CMK (cell line): ENCODE measurements at regions not wholly inside any gene's neighbourhood (a gene's known extent, or its start where the extent isn't known, plus 50 kb on each side); places are given as distances from the start of the nearest gene placed in this dataset.

Source experiments
- DNase-seq: peaks from one replicate; pipeline ENCODE4 v3.0.0-alpha.2; 2010; ENCODE audit warnings: low read depth

DNA sequence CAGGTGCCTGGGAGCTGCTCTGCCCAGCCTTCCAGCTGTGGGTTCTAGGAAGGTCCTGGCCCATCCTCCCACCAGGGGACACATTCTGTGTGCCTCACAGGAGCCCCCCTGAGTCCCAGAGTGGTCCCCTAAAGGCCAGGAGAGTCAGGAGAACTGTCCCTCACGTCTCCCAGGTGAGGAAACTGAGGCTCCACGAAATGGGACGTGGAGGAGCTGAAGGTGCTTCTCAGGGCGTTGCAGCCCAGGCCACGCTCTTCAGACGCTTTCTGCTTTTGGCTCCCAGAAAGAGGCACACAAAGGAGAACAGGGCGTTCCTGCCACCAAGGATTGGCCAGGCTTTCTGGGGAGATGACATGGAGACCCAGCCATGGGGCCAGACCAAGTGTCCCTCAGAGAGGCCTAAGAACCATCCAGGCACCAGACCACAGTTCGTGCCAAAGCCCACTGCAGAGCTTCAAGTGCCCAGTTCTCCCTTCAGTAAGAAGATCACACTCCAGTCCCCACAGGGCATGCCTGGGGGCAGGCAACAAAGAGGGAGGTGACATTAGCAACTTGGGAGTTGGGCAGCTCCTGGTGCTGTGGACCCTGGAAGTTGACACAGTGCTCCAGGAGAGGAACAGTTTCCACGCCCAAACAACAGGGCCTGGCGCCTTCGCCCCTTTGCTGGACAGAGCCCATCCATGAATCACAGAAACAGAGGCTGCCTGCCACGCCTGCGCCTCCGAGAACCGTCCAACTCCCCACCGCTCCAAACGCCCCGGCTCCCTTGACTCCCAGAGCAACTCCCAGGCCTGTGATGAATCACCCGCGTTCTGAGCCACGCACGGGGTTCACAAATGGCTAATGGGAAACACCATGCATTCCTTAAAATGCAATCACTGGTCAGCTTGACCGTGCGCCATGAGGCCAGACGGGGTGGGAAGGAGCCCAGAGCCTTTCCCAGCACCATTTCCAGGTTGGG is 589.2 kb downstream of the BRD1 start:
- no peak for DNase-seq

DNA sequence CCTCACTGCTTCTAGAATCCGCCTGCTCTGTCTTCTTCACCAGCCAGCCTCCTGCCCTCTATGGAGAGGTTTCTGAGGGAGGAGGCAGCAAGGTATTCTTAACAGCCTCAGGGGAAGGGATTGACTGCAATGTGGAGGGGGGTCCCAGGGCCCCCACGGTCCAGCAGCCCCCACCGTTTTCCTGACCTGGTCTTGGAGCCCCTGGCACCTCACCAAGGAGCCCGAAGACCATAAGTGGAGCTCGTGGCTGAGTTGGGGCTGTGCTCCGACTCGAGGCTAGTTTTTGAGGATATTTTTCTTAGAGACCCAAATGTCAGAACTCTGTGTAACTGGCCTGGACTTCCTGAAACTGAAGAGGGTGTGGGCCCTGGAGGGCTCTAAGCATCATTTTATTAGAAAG is 590.0 kb downstream of the BRD1 start:
- no peak for DNase-seq

DNA sequence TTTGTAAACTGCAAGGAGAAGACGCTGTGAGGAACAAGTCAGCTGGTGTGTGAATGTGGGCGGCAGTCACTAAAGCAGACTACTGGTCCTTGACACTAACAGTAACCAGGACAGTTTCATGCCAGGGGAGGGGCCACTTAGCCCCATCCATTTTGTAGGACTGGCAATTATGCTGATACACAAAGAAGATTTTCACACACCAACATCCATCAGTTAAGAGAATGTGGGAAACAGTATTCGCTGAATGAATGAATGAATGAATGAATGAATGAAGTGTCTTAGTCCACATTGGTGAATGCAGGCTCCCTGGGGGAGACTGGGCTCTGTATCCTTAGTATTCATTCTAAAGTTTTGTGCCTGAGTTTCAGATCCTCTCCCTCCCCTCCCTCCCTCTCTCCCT is 590.4 kb downstream of the BRD1 start:
- no peak for DNase-seq

GRCh38 chr22:49236541-49237075 is 591.1 kb downstream of the BRD1 start:
- no peak for DNase-seq

DNA sequence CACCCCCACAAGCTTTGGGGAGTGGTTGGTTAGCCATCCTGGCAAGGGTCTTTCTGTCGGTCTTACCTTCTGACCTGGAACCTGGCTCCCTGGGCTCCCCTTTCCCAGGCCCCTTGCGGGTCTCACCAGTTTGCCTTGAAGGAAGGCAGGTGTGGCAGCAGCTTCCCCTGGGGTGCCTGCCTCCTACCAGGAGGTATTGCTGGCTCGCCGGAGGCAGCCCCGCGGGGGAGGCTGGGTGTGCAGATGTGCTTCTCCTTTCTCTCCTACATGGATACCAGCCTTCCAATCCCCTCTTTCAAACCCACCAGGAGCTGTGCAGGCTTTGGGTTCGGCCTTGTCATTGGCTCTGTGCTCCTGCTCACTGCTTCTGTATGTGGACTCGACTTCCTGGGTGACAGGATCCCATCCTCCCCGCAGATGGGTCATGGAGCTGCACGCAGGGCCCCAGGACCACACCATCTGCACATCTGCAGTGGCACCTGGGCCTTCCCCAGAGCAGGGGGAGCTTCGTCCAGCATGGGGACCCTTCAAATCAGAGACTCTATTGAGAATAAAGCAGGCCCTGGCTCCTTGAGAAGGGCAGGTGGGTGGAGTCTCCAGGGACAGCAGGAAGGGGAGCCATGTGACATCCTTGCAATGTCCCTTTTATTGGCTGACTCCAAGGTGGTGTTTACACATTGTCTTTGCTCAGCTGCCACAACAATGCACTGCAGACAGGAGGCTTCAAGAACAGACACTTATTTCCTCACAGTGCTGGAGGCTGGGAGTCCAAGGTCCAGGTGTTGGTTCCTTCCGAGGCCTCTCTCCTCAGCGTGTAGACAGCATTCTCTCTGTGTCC is 592.0 kb downstream of the BRD1 start:
- DNase-seq = no peak

- DNase-seq = no peak
Measured at GRCh38 chr22:49234459-49234858, 593.2 kb downstream of the BRD1 start.

DNA sequence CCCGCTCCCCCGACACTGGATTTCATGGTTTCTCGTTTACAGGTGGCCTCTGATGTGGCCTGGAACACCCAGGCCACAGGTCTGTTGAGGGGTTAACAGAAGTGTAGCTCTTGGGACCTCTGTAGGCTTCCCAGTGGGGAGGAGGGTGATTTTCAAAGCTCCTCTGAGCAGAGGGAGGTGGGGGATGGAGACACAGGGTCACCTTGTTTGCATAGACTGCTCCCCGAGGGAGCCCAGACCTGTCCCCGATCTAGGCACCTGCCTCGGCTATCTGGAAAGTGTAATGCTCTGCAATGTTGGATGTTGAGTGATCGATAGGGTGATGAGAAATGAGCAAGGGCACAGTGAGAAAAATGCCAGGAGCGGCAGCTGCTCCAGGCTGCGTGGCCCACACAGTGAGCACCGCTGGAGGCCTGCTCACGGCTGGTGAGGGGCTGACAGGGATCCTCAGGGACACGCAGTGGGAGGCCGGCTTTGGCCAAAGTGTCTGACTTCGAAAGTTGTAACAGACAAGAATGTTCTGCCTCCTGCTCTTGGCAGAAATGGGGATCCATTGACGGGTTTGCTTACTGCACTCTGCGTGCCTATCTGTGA is 594.1 kb downstream of the BRD1 start:
- DNase-seq = no peak

DNA sequence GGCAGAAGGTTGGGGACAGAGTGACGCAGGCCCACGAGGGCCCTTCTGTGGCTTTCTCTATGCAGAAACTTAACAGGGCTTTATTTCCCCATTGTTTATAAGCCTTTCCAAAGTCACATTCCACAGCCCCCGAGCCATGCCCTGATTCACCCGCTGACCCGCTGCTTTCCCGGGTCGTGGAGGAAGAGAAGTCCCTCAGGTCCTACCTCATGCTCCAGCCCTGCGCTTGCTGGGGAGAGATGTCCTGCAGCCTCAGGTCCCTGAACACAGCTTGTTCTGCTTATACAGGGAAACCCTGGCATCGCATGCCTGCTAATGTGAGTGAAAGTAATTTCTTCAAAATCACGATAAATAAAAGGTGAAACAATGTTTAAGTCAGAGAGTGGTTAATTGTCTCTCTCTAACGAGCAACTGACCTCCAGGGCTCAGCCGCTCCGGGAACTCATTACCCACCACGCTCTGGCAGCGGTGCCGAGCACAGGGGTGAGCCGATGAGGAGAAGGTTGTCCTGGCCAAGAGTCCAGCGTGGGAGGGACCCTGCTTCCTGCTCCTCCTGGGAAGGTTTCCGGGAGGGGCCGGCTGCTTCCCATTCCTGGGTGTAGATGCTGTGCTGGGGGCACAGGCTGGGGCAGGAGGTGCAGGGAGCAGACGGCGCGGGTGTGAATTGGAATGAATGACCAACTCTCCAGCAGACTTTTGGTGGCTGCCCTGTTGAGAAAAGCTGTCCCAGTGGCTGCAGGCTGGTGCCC is 595.2 kb downstream of the BRD1 start:
- no peak for DNase-seq

GRCh38 chr22:49230194-49230577 is 597.5 kb downstream of the BRD1 start:
- no peak for DNase-seq

DNA sequence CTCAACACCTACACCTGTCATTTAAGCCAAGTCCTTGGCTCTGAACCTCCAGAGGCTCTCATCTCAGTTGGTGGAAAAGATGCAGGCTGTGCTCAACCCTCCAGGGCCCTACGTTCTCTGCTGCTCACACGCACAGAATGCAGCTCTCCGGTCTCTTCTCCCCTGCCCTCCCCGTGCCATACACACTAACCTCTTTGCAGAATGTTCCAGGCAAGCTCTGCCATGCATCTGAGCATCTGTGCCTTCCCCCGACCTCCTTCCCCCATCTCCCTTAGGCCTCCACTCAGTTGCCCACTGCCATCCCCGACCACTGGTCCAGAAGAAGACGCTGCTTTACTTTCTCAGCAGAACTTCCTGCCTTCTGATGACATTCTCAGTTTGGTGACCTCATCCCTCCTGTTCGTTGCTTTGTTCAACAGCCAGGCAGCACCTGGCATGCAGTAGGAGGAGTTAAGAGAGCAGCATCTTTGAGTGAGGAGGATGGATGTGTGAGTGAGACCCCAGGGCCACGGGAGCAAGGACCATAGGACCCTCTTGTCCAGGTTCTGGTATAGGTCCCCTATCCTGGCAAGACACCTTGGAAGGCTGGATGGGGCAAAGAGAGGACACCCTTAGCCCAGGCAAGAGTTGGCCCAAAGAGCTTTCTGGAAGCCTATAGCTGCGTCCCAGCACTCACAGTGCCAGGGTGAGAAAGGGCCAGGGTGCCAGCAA is 598.0 kb downstream of the BRD1 start:
- DNase-seq = no peak

DNA sequence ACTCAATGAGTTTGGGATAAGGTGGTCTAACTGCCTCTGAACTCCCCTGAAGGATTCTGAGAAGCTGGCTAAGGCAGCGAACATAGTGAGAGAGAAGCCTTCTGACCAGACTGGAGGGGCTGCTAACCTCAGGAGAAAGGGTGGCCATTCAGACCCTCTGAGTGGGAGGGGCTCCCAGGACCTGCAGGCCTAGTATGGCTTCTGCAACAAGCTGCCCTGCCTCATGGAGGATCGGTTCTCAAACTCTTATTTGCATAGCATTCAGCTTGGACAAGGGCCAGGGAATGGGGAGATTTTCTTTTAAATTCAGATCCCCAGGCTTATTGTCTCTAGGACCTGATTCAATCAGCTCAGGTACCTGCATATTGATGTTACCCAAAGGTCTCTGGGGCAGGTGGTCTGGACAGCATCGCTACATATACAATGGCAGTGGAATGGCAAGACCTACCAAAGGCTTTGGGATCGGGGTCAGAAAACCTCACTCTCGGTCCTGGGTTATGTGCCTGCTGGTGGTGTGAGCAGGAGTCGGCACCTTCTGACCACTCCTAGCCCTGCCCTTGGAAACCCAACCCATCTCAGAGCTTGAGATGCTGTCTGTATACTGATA is 599.1 kb downstream of the BRD1 start:
- DNase-seq = no peak

DNA sequence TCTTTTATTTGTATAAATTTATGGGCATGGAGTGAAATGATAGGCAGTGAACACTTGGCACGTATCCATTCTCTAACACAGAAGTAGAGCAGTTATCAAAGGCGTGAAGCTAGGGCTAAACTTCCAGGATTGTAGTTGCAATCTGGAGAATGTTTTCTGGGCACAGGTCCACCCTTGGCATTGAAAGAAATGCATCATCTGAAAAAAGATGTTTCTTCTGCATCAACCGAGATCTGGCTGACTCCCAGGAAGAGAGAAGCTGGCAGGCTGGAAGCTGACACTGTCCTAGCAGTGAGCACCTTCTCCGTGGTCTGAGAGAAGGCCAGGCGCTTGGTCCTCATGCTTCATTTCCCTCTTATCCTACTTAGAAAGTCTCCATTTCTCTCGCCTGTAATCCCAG is 600.0 kb downstream of the BRD1 start:
- no peak for DNase-seq

GRCh38 chr22:49226096-49226495 is 601.6 kb downstream of the BRD1 start:
- no peak for DNase-seq

GRCh38 chr22:49224243-49224642 is 603.4 kb downstream of the BRD1 start:
- no peak for DNase-seq

GRCh38 chr22:49218142-49218541 is 609.5 kb downstream of the BRD1 start:
- DNase-seq = no peak

DNA sequence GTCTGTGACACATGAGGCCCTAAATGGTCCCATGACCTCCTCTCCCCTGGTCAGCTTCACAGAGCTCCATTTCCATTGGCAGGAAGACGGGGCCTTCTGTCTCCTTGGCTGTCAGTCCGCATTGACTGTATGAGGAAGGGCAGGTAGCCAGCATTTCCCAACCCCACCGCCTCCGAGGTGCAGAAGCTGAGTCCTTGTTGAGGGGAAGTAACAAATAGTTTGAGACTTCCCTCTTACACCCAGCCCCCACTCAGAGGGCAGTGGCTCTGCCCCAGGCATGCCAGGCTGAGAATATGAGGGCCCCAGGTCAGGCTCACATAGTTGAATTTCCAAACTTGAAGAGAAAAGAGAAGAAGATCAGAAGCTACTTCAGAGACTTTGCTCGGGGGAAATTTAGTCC is 611.1 kb downstream of the BRD1 start:
- DNase-seq = no peak

DNA sequence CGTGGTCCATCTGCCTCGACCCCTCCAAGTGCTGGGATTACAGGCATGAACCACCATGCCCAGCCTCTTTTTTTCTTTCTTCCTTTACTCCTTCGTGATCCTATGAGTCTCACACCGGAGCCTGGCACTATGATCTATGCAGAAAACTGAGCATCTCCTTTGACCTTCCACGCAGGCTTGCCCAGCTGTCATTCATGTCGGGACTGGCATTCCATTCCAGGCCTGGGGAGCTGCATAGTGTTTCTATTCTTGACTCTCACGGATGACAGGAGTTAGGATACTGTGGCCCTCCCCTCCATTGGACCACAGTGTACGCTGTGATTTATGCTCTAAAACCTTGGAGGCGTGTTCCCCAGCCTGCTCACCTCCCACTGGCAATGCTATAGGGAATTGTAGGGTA is 611.8 kb downstream of the BRD1 start:
- no peak for DNase-seq

- DNase-seq = no peak
Measured at GRCh38 chr22:49214976-49215375, 612.7 kb downstream of the BRD1 start.

DNA sequence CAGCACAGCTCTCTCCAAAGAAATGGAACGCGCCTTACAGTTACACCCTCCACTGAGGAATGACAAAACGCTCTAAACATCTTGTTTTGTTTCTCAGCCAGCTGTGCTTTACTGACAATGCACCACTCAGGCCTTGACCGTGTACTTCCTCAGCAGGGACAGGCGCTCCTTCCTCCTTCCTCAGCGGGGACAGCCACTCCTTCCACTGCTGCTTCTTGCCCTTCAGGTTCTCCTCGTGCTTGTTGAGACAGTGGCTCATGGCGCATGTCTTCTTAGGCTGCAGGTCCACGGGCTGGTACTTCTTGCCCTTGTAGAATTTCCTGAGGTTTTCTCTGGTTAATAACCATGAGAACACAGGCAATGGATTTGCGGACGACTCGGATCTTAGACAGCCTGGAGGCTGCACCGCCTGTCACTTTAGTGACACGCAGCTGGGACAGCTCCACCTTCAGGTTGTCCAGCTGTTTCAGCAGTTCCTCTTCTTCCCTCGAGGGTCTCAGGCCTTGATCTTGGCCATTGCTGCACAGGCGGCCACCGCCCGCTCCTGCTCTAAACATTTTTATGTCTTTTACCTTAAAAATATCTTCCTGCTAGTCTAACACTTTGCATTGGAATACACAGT is 613.8 kb downstream of the BRD1 start:
- no peak for DNase-seq

- no peak for DNase-seq
Measured at GRCh38 chr22:49212466-49212865, 615.2 kb downstream of the BRD1 start.
